GM12872 (cell line): ENCODE measurements at regions not wholly inside any gene's neighbourhood (a gene's known extent, or its start where the extent isn't known, plus 50 kb on each side); places are given as distances from the start of the nearest gene placed in this dataset.

ENCODE experiments used
- TF ChIP-seq, protein P1 (sequence below): IDR thresholded peaks from 3 replicates; pipeline ENCODE4 v1.5.1; 2011; ENCODE audit warnings: low read depth, mild to moderate bottlenecking, low read length, moderate library complexity; ENCODE audit not compliant: insufficient read depth

- TF ChIP-seq, protein P1, sequence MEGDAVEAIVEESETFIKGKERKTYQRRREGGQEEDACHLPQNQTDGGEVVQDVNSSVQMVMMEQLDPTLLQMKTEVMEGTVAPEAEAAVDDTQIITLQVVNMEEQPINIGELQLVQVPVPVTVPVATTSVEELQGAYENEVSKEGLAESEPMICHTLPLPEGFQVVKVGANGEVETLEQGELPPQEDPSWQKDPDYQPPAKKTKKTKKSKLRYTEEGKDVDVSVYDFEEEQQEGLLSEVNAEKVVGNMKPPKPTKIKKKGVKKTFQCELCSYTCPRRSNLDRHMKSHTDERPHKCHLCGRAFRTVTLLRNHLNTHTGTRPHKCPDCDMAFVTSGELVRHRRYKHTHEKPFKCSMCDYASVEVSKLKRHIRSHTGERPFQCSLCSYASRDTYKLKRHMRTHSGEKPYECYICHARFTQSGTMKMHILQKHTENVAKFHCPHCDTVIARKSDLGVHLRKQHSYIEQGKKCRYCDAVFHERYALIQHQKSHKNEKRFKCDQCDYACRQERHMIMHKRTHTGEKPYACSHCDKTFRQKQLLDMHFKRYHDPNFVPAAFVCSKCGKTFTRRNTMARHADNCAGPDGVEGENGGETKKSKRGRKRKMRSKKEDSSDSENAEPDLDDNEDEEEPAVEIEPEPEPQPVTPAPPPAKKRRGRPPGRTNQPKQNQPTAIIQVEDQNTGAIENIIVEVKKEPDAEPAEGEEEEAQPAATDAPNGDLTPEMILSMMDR = no peak
Measured at GRCh38 chr1:209490013-209490412, 93.5 kb upstream of the CAMK1G start.

DNA sequence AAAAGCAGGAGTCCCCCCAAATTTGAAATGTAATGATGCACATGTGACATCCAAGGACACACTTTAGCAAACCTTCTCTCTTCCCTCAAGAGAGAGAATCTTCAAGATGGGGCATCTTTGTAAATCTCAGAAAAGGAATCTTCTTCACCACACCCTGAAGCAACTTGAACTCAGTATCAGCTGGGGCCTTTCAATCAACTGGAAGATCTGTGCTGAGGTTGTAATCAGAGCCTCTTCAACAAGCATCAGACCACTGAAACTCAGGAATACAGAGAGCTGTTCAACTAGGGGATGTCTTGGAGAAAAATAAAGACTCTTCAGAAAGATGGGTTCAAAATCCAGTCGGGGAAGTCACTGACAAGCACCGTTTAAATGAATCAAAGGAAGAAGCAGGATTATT is 92.5 kb upstream of the CAMK1G start:
- TF ChIP-seq, protein P1 = no peak

- TF ChIP-seq, protein P1 = no peak
Measured at GRCh38 chr1:209491496-209491895, 92.0 kb upstream of the CAMK1G start.

DNA sequence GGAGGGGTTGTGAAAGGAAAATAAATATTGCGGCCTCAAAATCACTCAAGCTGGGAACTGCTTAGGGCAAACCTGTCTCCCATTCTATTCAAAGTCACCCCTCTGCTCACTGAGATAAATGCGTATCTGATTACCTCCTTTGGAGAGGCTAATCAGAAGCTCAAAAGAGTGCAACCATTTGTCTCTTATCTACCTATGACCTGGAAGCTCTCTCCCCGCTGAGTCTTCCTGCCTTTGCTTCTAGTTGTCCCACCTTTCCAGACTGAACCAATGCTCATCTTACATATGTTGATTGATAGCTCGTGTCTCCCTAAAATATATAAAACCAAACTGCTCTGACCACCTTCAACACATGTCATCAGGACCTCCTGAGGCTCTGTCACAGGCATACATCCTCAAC is 91.6 kb upstream of the CAMK1G start:
- TF ChIP-seq, protein P1 = no peak

DNA sequence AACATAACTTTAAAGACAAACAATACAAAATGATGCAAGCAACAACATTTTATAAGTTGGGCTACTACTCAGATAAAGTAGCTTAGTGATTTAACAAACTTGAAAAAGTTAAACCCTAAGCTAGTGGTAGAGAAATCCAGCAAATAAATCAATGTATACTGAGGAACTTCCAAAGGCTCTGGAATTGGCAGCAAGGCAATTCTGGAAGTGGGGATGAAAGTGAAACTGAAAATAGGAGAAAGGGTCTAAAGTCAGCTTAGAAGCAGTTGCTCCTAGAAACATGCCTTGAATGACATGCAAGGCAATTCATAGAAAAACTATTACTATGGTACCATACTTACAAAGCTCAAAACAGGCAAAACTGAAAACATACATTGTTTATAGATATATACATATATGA is 90.0 kb upstream of the CAMK1G start:
- TF ChIP-seq, protein P1 = no peak

DNA sequence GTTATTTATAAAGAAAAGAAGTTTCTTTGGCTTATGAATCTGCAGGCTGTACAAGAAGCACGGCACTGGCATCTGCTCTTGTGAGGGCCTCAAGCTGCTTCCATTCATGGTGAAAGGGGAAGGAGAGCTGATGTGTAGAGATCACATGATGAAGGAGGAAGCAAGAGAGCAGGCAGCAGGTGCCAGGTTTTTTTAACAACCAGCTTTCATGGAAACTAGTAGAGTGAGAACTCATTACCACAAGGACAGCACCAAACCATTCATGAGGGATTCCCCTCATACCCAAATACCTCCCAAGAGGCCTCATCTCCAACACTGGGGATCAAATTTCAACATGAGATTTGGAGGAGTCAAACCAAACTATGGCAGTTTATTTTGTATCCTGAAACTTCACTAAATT is 85.8 kb upstream of the CAMK1G start:
- TF ChIP-seq, protein P1 = no peak

DNA sequence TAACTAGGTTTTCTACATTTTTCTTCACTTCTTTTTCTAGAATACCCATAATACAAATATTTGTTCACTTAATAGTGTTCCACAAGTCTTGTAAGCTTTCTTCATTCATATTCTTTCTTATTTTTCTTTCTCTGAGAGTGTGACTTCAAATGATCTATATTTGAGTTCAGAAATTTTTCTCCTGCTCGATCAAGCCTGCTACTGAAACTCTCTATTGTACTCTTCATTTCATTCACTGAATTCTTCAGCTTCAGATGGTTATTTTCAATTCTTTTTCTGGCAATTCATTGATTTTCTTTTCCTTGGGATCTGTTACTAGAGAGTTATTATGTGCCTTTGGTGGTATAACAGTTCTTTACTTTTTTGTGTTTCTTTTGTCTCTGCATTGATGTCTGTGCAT is 82.5 kb upstream of the CAMK1G start:
- TF ChIP-seq, protein P1 = no peak

DNA sequence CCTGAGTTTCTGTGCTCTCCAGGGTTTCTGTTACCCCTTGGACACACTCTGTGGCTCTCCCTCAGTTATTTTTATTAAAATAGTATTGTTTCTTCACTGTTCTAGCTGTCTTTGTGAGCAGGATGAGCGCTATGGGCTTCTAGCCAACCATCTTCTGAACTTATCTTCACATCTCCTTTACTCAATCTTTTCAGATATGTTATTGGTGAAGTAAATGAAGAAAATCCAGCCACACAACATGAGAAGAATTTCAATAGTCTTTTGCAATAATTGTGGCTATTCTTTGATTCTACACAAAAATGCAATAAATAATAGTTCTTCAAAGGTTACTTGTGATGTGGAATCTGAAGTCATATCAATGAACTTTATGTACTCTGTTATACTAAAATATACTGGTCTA is 80.3 kb upstream of the CAMK1G start:
- TF ChIP-seq, protein P1 = no peak
